ENCODE measurements at regions not wholly inside any gene's neighbourhood (a gene's known extent, or its start where the extent isn't known, plus 50 kb on each side); places are given as distances from the start of the nearest gene placed in this dataset.
"Not testable (repeated sequence)": the region's sequence is repeated elsewhere in the genome, so short reads cannot be mapped to it uniquely, and the experiment has no call there.

GRCh38 chr9:41787270-41787669, 342.0 kb downstream of the CNTNAP3B start:
- H3K9me3 Mint-ChIP-seq (ENCODE audit: low read depth); POLR2A ChIA-PET; ATAC-seq; H3K4me3 Mint-ChIP-seq; H3K27me3 Mint-ChIP-seq; H3K4me1 Mint-ChIP-seq; H3K27ac Mint-ChIP-seq; intact Hi-C loops (cut with DNase I, micrococcal nuclease); H3K36me3 Mint-ChIP-seq (ENCODE audit: low read depth); DNase-seq; CTCF ChIA-PET: not testable (repeated sequence)

GRCh38 chr9:41784006-41784405, 345.2 kb downstream of the CNTNAP3B start:
- intact Hi-C loops (cut with DNase I, micrococcal nuclease); DNase-seq; POLR2A ChIA-PET; ATAC-seq; CTCF ChIA-PET; H3K9me3 Mint-ChIP-seq (ENCODE audit: low read depth); H3K27ac Mint-ChIP-seq; H3K27me3 Mint-ChIP-seq; H3K4me1 Mint-ChIP-seq; H3K4me3 Mint-ChIP-seq; H3K36me3 Mint-ChIP-seq (ENCODE audit: low read depth): not testable (repeated sequence)

GRCh38 chr9:41783070-41783810, 346.0 kb downstream of the CNTNAP3B start:
- H3K36me3 Mint-ChIP-seq (ENCODE audit: low read depth); H3K4me1 Mint-ChIP-seq; H3K9me3 Mint-ChIP-seq (ENCODE audit: low read depth); POLR2A ChIA-PET; H3K27me3 Mint-ChIP-seq; CTCF ChIA-PET; DNase-seq; H3K27ac Mint-ChIP-seq; H3K4me3 Mint-ChIP-seq; intact Hi-C loops (cut with DNase I, micrococcal nuclease); ATAC-seq: not testable (repeated sequence)

GRCh38 chr9:41781899-41782298, 347.3 kb downstream of the CNTNAP3B start:
- H3K4me3 Mint-ChIP-seq; POLR2A ChIA-PET; H3K27me3 Mint-ChIP-seq; H3K4me1 Mint-ChIP-seq; intact Hi-C loops (cut with DNase I, micrococcal nuclease); CTCF ChIA-PET; DNase-seq; ATAC-seq; H3K27ac Mint-ChIP-seq; H3K36me3 Mint-ChIP-seq (ENCODE audit: low read depth); H3K9me3 Mint-ChIP-seq (ENCODE audit: low read depth): not testable (repeated sequence)

GRCh38 chr9:41779897-41780406, 349.3 kb downstream of the CNTNAP3B start:
- H3K4me3 Mint-ChIP-seq; H3K9me3 Mint-ChIP-seq (ENCODE audit: low read depth); intact Hi-C loops (cut with DNase I, micrococcal nuclease); DNase-seq; H3K4me1 Mint-ChIP-seq; POLR2A ChIA-PET; H3K36me3 Mint-ChIP-seq (ENCODE audit: low read depth); ATAC-seq; H3K27ac Mint-ChIP-seq; CTCF ChIA-PET; H3K27me3 Mint-ChIP-seq: not testable (repeated sequence)

GRCh38 chr9:41779192-41779591, 350.0 kb downstream of the CNTNAP3B start:
- H3K4me3 Mint-ChIP-seq; CTCF ChIA-PET; H3K4me1 Mint-ChIP-seq; POLR2A ChIA-PET; H3K27ac Mint-ChIP-seq; H3K36me3 Mint-ChIP-seq (ENCODE audit: low read depth); H3K27me3 Mint-ChIP-seq; intact Hi-C loops (cut with DNase I, micrococcal nuclease); DNase-seq; H3K9me3 Mint-ChIP-seq (ENCODE audit: low read depth); ATAC-seq: not testable (repeated sequence)

GRCh38 chr9:41778535-41779071, 350.6 kb downstream of the CNTNAP3B start:
- POLR2A ChIA-PET; ATAC-seq; H3K4me3 Mint-ChIP-seq; H3K9me3 Mint-ChIP-seq (ENCODE audit: low read depth); DNase-seq; H3K36me3 Mint-ChIP-seq (ENCODE audit: low read depth); H3K4me1 Mint-ChIP-seq; CTCF ChIA-PET; intact Hi-C loops (cut with DNase I, micrococcal nuclease); H3K27ac Mint-ChIP-seq; H3K27me3 Mint-ChIP-seq: not testable (repeated sequence)

- intact Hi-C loops (cut with DNase I, micrococcal nuclease); H3K36me3 Mint-ChIP-seq (ENCODE audit: low read depth); DNase-seq; CTCF ChIA-PET; H3K4me1 Mint-ChIP-seq; H3K27ac Mint-ChIP-seq; H3K4me3 Mint-ChIP-seq; POLR2A ChIA-PET; H3K27me3 Mint-ChIP-seq; ATAC-seq; H3K9me3 Mint-ChIP-seq (ENCODE audit: low read depth): not testable (repeated sequence)
Measured at GRCh38 chr9:41777536-41777935, 351.7 kb downstream of the CNTNAP3B start.

GRCh38 chr9:41772541-41772940, 356.7 kb downstream of the CNTNAP3B start:
- DNase-seq; POLR2A ChIA-PET; H3K27ac Mint-ChIP-seq; H3K4me3 Mint-ChIP-seq; intact Hi-C loops (cut with DNase I, micrococcal nuclease); H3K27me3 Mint-ChIP-seq; H3K9me3 Mint-ChIP-seq (ENCODE audit: low read depth); H3K36me3 Mint-ChIP-seq (ENCODE audit: low read depth); ATAC-seq; CTCF ChIA-PET; H3K4me1 Mint-ChIP-seq: not testable (repeated sequence)

GRCh38 chr9:41771693-41772092, 357.5 kb downstream of the CNTNAP3B start:
- H3K9me3 Mint-ChIP-seq (ENCODE audit: low read depth); H3K4me3 Mint-ChIP-seq; H3K27ac Mint-ChIP-seq; CTCF ChIA-PET; DNase-seq; ATAC-seq; H3K4me1 Mint-ChIP-seq; intact Hi-C loops (cut with DNase I, micrococcal nuclease); H3K36me3 Mint-ChIP-seq (ENCODE audit: low read depth); POLR2A ChIA-PET; H3K27me3 Mint-ChIP-seq: not testable (repeated sequence)

- H3K27me3 Mint-ChIP-seq, POLR2A ChIA-PET: not testable (repeated sequence)
Measured at GRCh38 chr9:41754822-41755221, 374.4 kb downstream of the CNTNAP3B start.

GRCh38 chr9:41754403-41754802, 374.8 kb downstream of the CNTNAP3B start:
- ATAC-seq; CTCF ChIA-PET; H3K27ac Mint-ChIP-seq; H3K4me3 Mint-ChIP-seq; POLR2A ChIA-PET; H3K36me3 Mint-ChIP-seq (ENCODE audit: low read depth); H3K27me3 Mint-ChIP-seq; H3K4me1 Mint-ChIP-seq; intact Hi-C loops (cut with DNase I, micrococcal nuclease); DNase-seq; H3K9me3 Mint-ChIP-seq (ENCODE audit: low read depth): not testable (repeated sequence)

More at GRCh38 chr9:41754822-41755221, 374.4 kb downstream of the CNTNAP3B start:
- H3K4me3 Mint-ChIP-seq; H3K9me3 Mint-ChIP-seq (ENCODE audit: low read depth); H3K36me3 Mint-ChIP-seq (ENCODE audit: low read depth); H3K27ac Mint-ChIP-seq; intact Hi-C loops (cut with DNase I, micrococcal nuclease); CTCF ChIA-PET; ATAC-seq; DNase-seq; H3K4me1 Mint-ChIP-seq: not testable (repeated sequence)
